Esophagus muscularis mucosa (tissue), 4 donors: ENCODE measurements at regions not wholly inside any gene's neighbourhood (a gene's known extent, or its start where the extent isn't known, plus 50 kb on each side); places are given as distances from the start of the nearest gene placed in this dataset.

Experiments used
- DNase-seq: peaks from one replicate; pipeline ENCODE4 v3.0.0-alpha.2; 2017; ENCODE audit errors: extremely low spot score
- H3K27ac ChIP-seq, 4 donors: fragments of 200-600 bp; sonication (generic); replicated peaks in 1 of 4; 1 replicate in 3 of 4; 2 replicates in 1 of 4; pipeline ENCODE4 v1.5.1; 2016 to 2019; ENCODE audit warnings: mild to moderate bottlenecking in 1 of 4
- H3K27me3 ChIP-seq, 4 donors: fragments of 200-600 bp; sonication (generic); one replicate each; pipeline versions ENCODE4 v1.5.1 to v1.6.0; 2016 to 2019
- H3K36me3 ChIP-seq, 4 donors: fragments of 200-600 bp; sonication (generic); one replicate each; pipeline ENCODE4 v1.5.1; 2016 to 2019
- H3K4me1 ChIP-seq, 4 donors: fragments of 200-600 bp; sonication (generic); one replicate each; pipeline ENCODE4 v1.5.1; 2016 to 2019
- H3K4me3 ChIP-seq, 4 donors: fragments of 200-600 bp; sonication (generic); 1 replicate in 2 of 4; 2 replicates in 2 of 4; pipeline ENCODE4 v1.5.1; 2016 to 2019; ENCODE audit warnings: mild to moderate bottlenecking in 4 of 4, moderate library complexity in 1 of 4
- H3K9me3 ChIP-seq, 4 donors: fragments of 200-600 bp; sonication (generic); 1 replicate in 3 of 4; 2 replicates in 1 of 4; pipeline ENCODE4 v1.5.1; 2016 to 2019
- EP300 ChIP-seq: sonication (generic); formaldehyde crosslinking; IDR thresholded peaks from one replicate; pipeline ENCODE4 v1.6.1; 2017; ENCODE audit warnings: antibody characterized with exemption
- POLR2A ChIP-seq: fragments of 450-650 bp; IDR thresholded peaks from one replicate; pipeline ENCODE4 v1.6.1; 2017; ENCODE audit warnings: antibody characterized with exemption, moderate library complexity, mild to moderate bottlenecking, low read depth
- POLR2AphosphoS5 ChIP-seq, 2 donors: sonication (generic); formaldehyde crosslinking; IDR thresholded peaks; one replicate each; pipeline ENCODE4 v1.6.1; 2017; ENCODE audit warnings: antibody characterized with exemption in 2 of 2
- WGBS: methylation state at CpG from one replicate; pipeline ENCODE4 v1.1.5; 2018; 5-methylcytosine and 5-hydroxymethylcytosine counted together
- intact Hi-C: fragments of 100-400 bp; cut with DNase I; formaldehyde crosslinking; loops from one replicate; pipeline ENCODE4 v1.15.1; 2023
- TF ChIP-seq, protein P1 (sequence below), 3 experiments: fragments of 200-600 bp in 2 of 3; fragments of 450-650 bp in 1 of 3; sonication (generic) in 2 of 3; IDR thresholded peaks; one replicate each; pipeline ENCODE4 v1.5.1; 2017 to 2019; ENCODE audit warnings: antibody characterized with exemption in 3 of 3, mild to moderate bottlenecking in 2 of 3, moderate library complexity in 1 of 3

DNA sequence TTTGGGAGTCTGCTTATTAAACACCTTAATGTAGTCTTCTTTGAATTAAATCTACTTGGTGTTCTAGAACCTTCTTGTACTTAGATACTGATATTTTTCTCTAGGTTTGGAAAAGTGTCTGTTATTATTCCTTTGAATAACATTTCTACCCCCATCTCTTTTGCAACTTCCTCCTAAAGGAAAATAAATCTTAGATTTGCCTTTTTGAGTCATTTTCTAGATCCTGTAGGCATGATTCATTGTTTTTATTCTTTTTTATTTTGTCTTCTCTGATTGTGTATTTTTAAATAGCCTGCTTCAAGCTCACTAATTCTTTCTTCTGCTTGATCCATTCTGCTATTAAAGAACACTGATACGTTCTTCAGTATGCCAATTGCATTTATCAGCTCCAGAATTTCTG, 155.9 kb upstream of the NEGR1 start:
- TF ChIP-seq EP300 (no peak), POLR2A (no peak)
- 74% methylated on average over 1 of the region's 1 CpG for WGBS

DNA sequence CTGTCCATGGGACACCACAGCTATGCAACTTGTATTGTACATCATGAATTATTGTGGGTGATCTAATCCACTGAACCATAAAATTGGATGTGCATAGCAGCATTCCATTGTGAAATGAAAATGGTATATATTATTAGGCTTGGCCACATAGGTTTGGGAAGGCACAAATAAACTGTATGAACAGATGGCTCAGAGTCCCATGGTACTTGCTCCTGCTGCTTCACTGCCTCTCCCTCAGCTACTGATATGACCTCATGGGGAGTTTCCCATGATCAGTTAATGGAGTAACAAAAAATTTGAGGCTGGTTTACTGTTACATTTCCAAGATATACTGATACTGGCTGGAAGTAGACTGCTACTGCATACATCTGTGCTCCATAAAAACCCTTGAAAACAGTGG, 152.7 kb upstream of the NEGR1 start:
- Histone ChIP-seq H3K4me1 (no peaks in the 10 kb centered on the region), H3K4me3 (no peak overlapping the region), H3K27me3 (no peaks in the 10 kb centered on the region), H3K36me3 (no peaks in the 10 kb centered on the region), H3K9me3 (no peaks in the 10 kb centered on the region), H3K27ac (no peak overlapping the region)
- no peak for DNase-seq
- no peak for TF ChIP-seq POLR2A
- no peak for TF ChIP-seq EP300
- TF ChIP-seq, protein P1, sequence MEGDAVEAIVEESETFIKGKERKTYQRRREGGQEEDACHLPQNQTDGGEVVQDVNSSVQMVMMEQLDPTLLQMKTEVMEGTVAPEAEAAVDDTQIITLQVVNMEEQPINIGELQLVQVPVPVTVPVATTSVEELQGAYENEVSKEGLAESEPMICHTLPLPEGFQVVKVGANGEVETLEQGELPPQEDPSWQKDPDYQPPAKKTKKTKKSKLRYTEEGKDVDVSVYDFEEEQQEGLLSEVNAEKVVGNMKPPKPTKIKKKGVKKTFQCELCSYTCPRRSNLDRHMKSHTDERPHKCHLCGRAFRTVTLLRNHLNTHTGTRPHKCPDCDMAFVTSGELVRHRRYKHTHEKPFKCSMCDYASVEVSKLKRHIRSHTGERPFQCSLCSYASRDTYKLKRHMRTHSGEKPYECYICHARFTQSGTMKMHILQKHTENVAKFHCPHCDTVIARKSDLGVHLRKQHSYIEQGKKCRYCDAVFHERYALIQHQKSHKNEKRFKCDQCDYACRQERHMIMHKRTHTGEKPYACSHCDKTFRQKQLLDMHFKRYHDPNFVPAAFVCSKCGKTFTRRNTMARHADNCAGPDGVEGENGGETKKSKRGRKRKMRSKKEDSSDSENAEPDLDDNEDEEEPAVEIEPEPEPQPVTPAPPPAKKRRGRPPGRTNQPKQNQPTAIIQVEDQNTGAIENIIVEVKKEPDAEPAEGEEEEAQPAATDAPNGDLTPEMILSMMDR (IDR thresholded peaks at IDR 0.05): no peak
- TF ChIP-seq POLR2AphosphoS5 (IDR thresholded peaks at IDR 0.05): no peak
- intact Hi-C loops: no loop called here

More for the DNA sequence above, 155.9 kb upstream of the NEGR1 start:
- H3K27ac ChIP-seq: no peak overlapping the region
- H3K4me1 ChIP-seq: no peaks in the 10 kb centered on the region
- H3K36me3 ChIP-seq: no peaks in the 10 kb centered on the region
- no peaks in the 10 kb centered on the region for H3K9me3 ChIP-seq
- no peaks in the 10 kb centered on the region for H3K27me3 ChIP-seq
- DNase-seq: no peak
- intact Hi-C loops: no loop called here
- no peak overlapping the region for H3K4me3 ChIP-seq

DNA sequence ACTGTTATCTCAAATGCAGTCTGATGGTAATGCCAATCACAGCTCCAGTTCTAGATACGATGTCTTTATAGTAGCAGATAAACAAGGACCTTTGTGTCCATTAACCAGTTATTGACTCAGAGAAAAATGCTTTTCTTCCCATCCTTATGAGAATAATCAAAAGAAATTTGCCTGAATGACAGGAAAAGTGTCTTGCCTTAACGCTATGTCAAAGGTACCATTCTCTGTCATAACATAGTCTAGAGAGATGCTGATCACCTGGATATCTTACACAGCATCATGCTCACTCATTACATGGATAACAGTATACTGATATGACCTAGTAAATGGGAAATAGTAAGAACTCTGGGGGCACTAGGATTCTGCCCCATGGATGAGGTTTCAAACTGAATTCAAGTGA, 151.7 kb upstream of the NEGR1 start:
- Histone ChIP-seq H3K4me3 (no peak overlapping the region), H3K9me3 (no peaks in the 10 kb centered on the region), H3K27ac (no peak overlapping the region), H3K4me1 (no peaks in the 10 kb centered on the region), H3K27me3 (no peaks in the 10 kb centered on the region), H3K36me3 (no peaks in the 10 kb centered on the region)
- 95% methylated on average over 2 of the region's 2 CpGs for WGBS
- TF ChIP-seq POLR2AphosphoS5 (IDR thresholded peaks at IDR 0.05) (no peak), POLR2A (no peak), EP300 (no peak)
- TF ChIP-seq, protein P1 (IDR thresholded peaks at IDR 0.05): no peak
- no peak for DNase-seq
- intact Hi-C loops: no loop called here

DNA sequence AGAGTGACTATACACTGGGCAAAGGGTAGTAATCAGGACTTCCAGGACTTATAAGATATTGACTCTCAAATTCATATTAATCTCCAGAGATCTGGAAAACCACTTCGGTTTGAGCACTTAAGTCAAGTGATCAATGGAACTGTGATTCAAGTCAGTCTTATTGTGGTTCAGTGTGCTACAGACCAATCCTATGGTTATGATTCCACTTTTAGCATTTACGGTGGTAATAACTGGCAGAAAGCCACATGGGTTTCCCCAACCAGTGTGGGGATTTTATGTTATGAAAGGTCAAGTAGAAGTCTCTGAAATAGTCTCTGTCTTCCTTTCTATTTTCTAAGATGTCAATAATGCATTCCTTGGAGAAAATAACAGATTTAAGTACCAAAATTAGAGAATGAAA, 151.3 kb upstream of the NEGR1 start:
- Histone ChIP-seq H3K36me3 (no peaks in the 10 kb centered on the region), H3K4me1 (no peaks in the 10 kb centered on the region), H3K27ac (no peak overlapping the region), H3K9me3 (no peaks in the 10 kb centered on the region), H3K4me3 (no peak overlapping the region), H3K27me3 (no peaks in the 10 kb centered on the region)
- no peak for TF ChIP-seq EP300
- no peak for TF ChIP-seq POLR2A
- TF ChIP-seq, protein P1 (IDR thresholded peaks at IDR 0.05): no peak
- no peak for TF ChIP-seq POLR2AphosphoS5 (IDR thresholded peaks at IDR 0.05)
- intact Hi-C loops: no loop called here
- WGBS: 91% methylated on average over 2 of the region's 2 CpGs
- no peak for DNase-seq

DNA sequence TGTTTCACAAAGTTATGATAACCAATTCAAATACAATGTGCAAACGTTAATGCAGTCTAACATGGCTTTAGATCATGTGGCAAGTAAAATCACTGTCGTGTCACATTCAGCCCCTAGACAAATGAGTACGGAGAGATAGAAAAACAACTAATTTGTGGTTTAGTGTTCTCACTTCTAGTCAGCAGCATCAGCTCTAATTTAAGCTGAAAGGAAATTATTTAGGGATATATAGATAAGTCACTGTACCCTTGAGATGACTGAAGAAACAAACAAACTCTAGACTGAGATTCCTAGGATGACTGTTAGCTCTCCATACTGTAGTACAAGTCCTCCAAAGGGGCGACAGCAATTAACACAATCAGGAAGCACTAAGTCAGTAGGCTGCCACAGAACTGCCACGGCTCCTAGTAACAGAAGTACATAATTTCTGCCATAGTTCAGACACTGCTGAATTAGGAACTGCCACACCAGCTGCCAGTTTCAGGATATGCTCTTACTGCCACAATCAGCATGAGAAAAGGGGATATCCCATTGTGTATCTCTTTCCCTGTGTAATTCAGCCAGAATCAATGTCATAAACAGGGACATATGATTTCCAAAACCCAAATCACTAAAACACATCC, 150.4 kb upstream of the NEGR1 start:
- DNase-seq: no peak
- Histone ChIP-seq H3K4me3 (no peak overlapping the region), H3K36me3 (no peaks in the 10 kb centered on the region), H3K4me1 (no peaks in the 10 kb centered on the region), H3K9me3 (no peaks in the 10 kb centered on the region), H3K27me3 (no peaks in the 10 kb centered on the region), H3K27ac (no peak overlapping the region)
- WGBS: 78% methylated on average over 5 of the region's 5 CpGs
- intact Hi-C loops: no loop called here
- TF ChIP-seq, protein P1 (IDR thresholded peaks at IDR 0.05): no peak
- no peak for TF ChIP-seq POLR2A
